AG04449 (cell line): ENCODE measurements at regions not wholly inside any gene's neighbourhood (a gene's known extent, or its start where the extent isn't known, plus 50 kb on each side); places are given as distances from the start of the nearest gene placed in this dataset.
"Not testable (repeated sequence)": the region's sequence is repeated elsewhere in the genome, so short reads cannot be mapped to it uniquely, and the experiment has no call there.

Experiments used
- CTCF ChIA-PET: fragments of 350-600 bp; formaldehyde crosslinking; extraction: SDS; loops from one replicate; lab custom pipeline; 2021; ENCODE audit warnings: antibody characterized with exemption; lab: Yijun Ruan, JAX
- POLR2A ChIA-PET: fragments of 400-600, 350-600 bp; formaldehyde crosslinking; extraction: SDS; loops from one replicate; lab custom pipeline; 2020; ENCODE audit warnings: antibody characterized with exemption, inconsistent platforms; lab: Yijun Ruan, JAX
- DNase-seq: peaks from one replicate; pipeline ENCODE4 v3.0.0-alpha.2; 2010; ENCODE audit warnings: low read depth, low spot score
- H3K4me3 ChIP-seq: 2 replicates; pipeline ENCODE4 v1.5.1; 2011; ENCODE audit warnings: low read depth, mild to moderate bottlenecking, control low read depth, low read length
- TF ChIP-seq, protein P1 (sequence below): IDR thresholded peaks from one replicate; pipeline ENCODE4 v1.5.1; 2011; ENCODE audit warnings: mild to moderate bottlenecking, moderate library complexity, low read length, control low read depth, inconsistent platforms; ENCODE audit not compliant: insufficient read depth; ENCODE audit errors: missing control alignments

DNA sequence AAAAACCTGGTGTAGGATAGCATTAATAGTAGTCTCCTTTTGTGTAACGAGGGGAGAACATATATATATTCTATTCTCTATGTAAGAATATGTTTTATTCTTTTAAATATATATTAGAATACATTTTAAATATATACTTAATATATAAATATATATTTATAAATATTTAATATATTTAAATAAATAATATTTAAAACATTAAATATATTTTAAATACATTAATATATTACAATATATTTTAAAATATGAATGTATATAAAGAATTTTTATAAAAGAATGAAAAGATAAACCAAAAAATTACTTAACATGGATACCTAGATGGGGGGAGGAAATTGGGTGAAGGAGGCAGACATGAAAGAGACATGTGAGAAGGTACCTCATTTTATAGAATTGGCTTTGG lies 53.0 kb upstream of the ZNF831 start:
- no peak for DNase-seq
- H3K4me3 ChIP-seq: no peak overlapping the region
- ChIA-PET POLR2A (no interaction called here), CTCF (interaction anchor here (3.2 kb wide), 1 partner anchor 22 kb away, joined by 12 read pairs; no protein-coding TSS in a partner anchor)
- TF ChIP-seq, protein P1, sequence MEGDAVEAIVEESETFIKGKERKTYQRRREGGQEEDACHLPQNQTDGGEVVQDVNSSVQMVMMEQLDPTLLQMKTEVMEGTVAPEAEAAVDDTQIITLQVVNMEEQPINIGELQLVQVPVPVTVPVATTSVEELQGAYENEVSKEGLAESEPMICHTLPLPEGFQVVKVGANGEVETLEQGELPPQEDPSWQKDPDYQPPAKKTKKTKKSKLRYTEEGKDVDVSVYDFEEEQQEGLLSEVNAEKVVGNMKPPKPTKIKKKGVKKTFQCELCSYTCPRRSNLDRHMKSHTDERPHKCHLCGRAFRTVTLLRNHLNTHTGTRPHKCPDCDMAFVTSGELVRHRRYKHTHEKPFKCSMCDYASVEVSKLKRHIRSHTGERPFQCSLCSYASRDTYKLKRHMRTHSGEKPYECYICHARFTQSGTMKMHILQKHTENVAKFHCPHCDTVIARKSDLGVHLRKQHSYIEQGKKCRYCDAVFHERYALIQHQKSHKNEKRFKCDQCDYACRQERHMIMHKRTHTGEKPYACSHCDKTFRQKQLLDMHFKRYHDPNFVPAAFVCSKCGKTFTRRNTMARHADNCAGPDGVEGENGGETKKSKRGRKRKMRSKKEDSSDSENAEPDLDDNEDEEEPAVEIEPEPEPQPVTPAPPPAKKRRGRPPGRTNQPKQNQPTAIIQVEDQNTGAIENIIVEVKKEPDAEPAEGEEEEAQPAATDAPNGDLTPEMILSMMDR: no peak

DNA sequence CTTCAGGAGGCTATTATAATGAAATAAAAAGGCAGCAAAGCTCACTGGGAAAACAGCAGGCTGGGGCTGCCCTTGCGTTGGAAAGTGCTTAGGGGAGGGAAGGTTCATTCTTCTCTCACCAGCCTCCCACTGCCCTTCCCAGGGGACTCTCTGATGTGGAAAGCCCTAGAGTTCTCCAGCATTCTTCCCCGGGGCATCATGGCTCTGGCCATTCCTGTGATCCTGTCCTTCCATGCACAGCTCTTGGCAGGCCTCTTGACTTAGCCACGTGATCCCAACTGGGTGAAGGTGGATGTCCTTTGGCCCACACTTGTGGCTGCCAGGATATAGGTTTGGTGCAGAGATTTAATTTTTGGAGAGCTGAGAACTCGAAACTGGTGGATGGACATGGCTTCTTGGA lies 58.0 kb upstream of the ZNF831 start:
- no peak for DNase-seq
- POLR2A ChIA-PET: no interaction called here
- no peak overlapping the region for H3K4me3 ChIP-seq
- TF ChIP-seq, protein P1: no peak
- CTCF ChIA-PET: interaction anchor here (1.7 kb wide), 1 partner anchor 17 kb away, joined by 8 read pairs; no protein-coding TSS in a partner anchor

DNA sequence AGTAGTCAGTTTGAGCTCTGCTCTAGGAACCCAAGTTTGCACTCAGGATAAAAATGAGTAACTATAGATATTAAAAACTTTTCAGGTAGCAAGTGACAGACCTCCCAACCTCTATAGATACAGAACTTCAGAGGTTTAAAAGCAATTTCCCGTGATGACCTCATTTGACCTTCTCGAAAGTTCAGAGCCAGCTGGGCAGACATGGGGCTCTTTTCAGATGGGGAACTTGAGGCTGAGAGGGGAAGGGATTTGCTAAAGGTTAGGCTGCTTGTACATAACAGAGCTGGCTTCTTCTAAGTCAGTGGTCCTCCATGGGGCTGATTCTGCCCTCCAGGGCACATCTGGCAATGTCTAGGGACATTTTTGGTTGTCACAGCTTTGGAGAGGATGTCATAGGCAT lies 58.8 kb upstream of the ZNF831 start:
- CTCF ChIA-PET: interaction anchor here (1.7 kb wide), 1 partner anchor 17 kb away, joined by 8 read pairs; no protein-coding TSS in a partner anchor

DNA sequence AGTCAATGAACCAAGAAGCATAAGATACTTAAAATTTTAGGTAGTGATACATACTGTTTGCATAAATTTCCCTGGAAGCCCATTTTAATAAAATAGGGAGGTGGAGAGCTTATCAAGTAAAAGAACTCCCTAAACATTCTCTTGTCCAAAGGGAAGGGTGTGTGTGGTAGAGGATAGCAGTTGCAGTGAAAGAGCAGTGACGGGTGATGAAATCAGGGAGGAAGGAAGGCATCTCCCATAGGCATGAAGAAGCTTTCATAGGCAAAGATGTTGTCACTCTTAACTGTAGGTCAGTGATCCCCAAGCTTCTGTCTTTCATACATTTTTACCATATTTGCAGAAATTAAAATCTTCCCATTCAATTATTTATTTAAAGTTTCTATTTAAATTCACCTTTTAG lies 60.0 kb upstream of the ZNF831 start:
- TF ChIP-seq, protein P1: no peak
- ChIA-PET POLR2A (no interaction called here), CTCF (interaction anchor here (2.1 kb wide), 1 partner anchor 16 kb away, joined by 6 read pairs; no protein-coding TSS in a partner anchor)
- DNase-seq: no peak
- no peak overlapping the region for H3K4me3 ChIP-seq

More for the DNA sequence above, 58.8 kb upstream of the ZNF831 start:
- POLR2A ChIA-PET: no interaction called here
- TF ChIP-seq, protein P1: no peak
- no peak overlapping the region for H3K4me3 ChIP-seq
- DNase-seq: no peak

DNA sequence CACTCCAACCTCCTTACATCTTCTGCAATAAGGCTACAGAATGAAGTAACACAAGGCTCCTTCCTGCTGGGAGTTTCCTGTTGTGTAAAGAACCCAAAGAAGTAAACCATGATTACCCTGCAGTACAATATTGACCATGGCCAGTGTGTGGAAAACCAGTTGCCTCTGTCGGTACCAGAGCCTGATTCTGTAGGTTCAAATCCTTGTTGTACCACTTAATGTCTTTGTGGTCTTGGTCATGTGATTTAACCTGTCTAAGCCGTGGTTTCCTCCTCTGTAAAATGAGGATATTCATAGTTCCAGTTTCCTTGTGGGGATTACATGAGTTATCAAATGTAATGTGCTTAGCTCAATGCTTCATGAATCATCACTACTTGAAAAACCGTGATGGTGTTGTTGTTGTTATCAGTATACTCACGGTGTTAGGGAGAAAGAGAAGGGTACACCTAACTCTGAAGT lies 60.3 kb upstream of the PRELID3B start:
- ChIA-PET CTCF (interaction anchor here (2.1 kb wide), 1 partner anchor 15 kb away, joined by 6 read pairs; no protein-coding TSS in a partner anchor), POLR2A (no interaction called here)
- DNase-seq: no peak
- TF ChIP-seq, protein P1: no peak
- no peak overlapping the region for H3K4me3 ChIP-seq

DNA sequence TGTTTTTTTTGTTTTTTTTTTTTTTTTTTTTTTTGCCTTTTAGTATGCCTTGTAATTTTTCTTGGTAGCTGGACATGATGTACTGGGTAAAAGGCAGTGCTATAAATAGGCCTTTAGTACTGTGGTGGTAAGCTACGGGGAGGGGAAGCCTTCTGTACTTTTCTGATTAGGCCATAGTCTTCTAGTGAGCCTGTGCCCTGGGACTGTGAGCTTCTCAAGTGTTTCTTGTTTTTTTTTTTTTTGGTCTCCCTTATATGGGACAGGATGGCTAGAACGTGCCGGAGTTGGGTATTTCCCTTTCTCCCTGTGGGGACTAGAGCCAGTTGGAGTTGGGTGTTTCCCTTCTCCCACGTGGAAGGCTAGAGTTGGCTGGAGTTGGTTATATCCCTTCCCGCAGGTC lies 59.4 kb upstream of the PRELID3B start:
- no peak overlapping the region for H3K4me3 ChIP-seq
- POLR2A ChIA-PET: no interaction called here
- no peak for DNase-seq
- CTCF ChIA-PET: interaction anchor here (2.1 kb wide), 1 partner anchor 14 kb away, joined by 6 read pairs; no protein-coding TSS in a partner anchor
- TF ChIP-seq, protein P1: no peak

DNA sequence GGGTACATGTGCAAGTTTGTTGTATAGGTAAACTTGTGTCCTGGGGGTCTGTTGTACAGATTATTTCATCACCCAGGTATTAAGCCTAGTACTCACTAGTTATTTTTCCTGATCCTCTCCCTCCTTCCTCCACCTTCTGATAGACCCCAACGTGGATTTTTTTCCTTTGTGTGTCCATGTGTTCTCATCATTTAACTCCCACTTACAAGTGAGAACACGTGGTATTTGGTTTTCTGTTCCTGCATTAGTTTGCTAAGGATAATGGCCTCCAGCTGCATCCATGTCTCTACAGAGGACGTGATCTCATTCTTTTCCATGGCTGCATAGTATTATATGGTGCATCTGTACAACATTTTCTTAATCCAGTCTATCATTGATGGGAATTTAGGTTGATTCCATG lies 57.3 kb upstream of the PRELID3B start:
- POLR2A ChIA-PET, DNase-seq, H3K4me3 ChIP-seq: not testable (repeated sequence)
- CTCF ChIA-PET: interaction anchor here (5.8 kb wide), 1 partner anchor 12 kb away, joined by 35 read pairs; no protein-coding TSS in a partner anchor
